ENCODE measurements at regions not wholly inside any gene's neighbourhood (a gene's known extent, or its start where the extent isn't known, plus 50 kb on each side); places are given as distances from the start of the nearest gene placed in this dataset.

- no peaks in the 10 kb centered on the region for H3K4me1 ChIP-seq (ENCODE audit: low read length)
- H4K20me1 ChIP-seq (ENCODE audit: insufficient read depth, low read depth, low read length), result no peaks in the 10 kb centered on the region
- H3K4me3 ChIP-seq (ENCODE audit: low read length), result no peak overlapping the region
- no peaks in the 10 kb centered on the region for H3K9me2 ChIP-seq (replicated peaks; ENCODE audit: insufficient read depth, low read length)
- H3K9me3 ChIP-seq (ENCODE audit: low read length), result no peaks in the 10 kb centered on the region
- no peaks in the 10 kb centered on the region for H3K36me3 ChIP-seq (ENCODE audit: insufficient read depth, low read length)
- no peak overlapping the region for H3K9ac ChIP-seq (ENCODE audit: low read length)
- DNase-seq, result no peak
- H3K27me3 ChIP-seq (ENCODE audit: low read length), result no peaks in the 10 kb centered on the region
- H3K27ac ChIP-seq (ENCODE audit: low read length), result no peak overlapping the region
- H3K4me2 ChIP-seq (ENCODE audit: low read depth, low read length, poor library complexity, severe bottlenecking), result no peak overlapping the region
- no peak overlapping the region for H2AFZ ChIP-seq (ENCODE audit: low read length)
- H3K79me2 ChIP-seq (ENCODE audit: low read length), result no peaks in the 10 kb centered on the region
These were observed 164.8 kb downstream of the IPMK start for GRCh38 chr10:58102897-58103296.

GRCh38 chr10:58101682-58102081, 166.0 kb downstream of the IPMK start:
- no peak overlapping the region for H3K4me3 ChIP-seq (ENCODE audit: low read length)
- DNase-seq, result no peak
- no peaks in the 10 kb centered on the region for H3K79me2 ChIP-seq (ENCODE audit: low read length)
- H3K4me2 ChIP-seq (ENCODE audit: low read depth, low read length, poor library complexity, severe bottlenecking), result no peak overlapping the region
- H3K4me1 ChIP-seq (ENCODE audit: low read length), result no peaks in the 10 kb centered on the region
- H3K9me3 ChIP-seq (ENCODE audit: low read length), result no peaks in the 10 kb centered on the region
- H3K27ac ChIP-seq (ENCODE audit: low read length), result no peak overlapping the region
- H3K27me3 ChIP-seq (ENCODE audit: low read length), result no peaks in the 10 kb centered on the region
- H3K9me2 ChIP-seq (replicated peaks; ENCODE audit: insufficient read depth, low read length), result no peaks in the 10 kb centered on the region
- no peak overlapping the region for H2AFZ ChIP-seq (ENCODE audit: low read length)
- no peak overlapping the region for H3K9ac ChIP-seq (ENCODE audit: low read length)
- no peaks in the 10 kb centered on the region for H3K36me3 ChIP-seq (ENCODE audit: insufficient read depth, low read length)
- H4K20me1 ChIP-seq (ENCODE audit: insufficient read depth, low read depth, low read length), result no peaks in the 10 kb centered on the region

GRCh38 chr10:58094985-58095718, 172.5 kb downstream of the IPMK start:
- Histone ChIP-seq H3K79me2 (ENCODE audit: low read length) (no peaks in the 10 kb centered on the region), H3K9ac (ENCODE audit: low read length) (no peak overlapping the region), H4K20me1 (ENCODE audit: insufficient read depth, low read depth, low read length) (no peaks in the 10 kb centered on the region), H3K4me2 (ENCODE audit: low read depth, low read length, poor library complexity, severe bottlenecking) (no peak overlapping the region), H3K9me3 (ENCODE audit: low read length) (no peaks in the 10 kb centered on the region), H3K9me2 (replicated peaks; ENCODE audit: insufficient read depth, low read length) (no peaks in the 10 kb centered on the region), H3K27me3 (ENCODE audit: low read length) (no peaks in the 10 kb centered on the region), H3K4me1 (ENCODE audit: low read length) (no peaks in the 10 kb centered on the region), H3K36me3 (ENCODE audit: insufficient read depth, low read length) (no peaks in the 10 kb centered on the region), H2AFZ (ENCODE audit: low read length) (no peak overlapping the region), H3K27ac (ENCODE audit: low read length) (no peak overlapping the region), H3K4me3 (ENCODE audit: low read length) (no peak overlapping the region)
- DNase-seq, result no peak

- no peak overlapping the region for H3K4me3 ChIP-seq (ENCODE audit: low read length)
- H3K36me3 ChIP-seq (ENCODE audit: insufficient read depth, low read length), result no peaks in the 10 kb centered on the region
- no peaks in the 10 kb centered on the region for H3K79me2 ChIP-seq (ENCODE audit: low read length)
- no peaks in the 10 kb centered on the region for H3K9me3 ChIP-seq (ENCODE audit: low read length)
- no peak for DNase-seq
- no peak overlapping the region for H3K4me2 ChIP-seq (ENCODE audit: low read depth, low read length, poor library complexity, severe bottlenecking)
- H3K27ac ChIP-seq (ENCODE audit: low read length), result no peak overlapping the region
- no peaks in the 10 kb centered on the region for H3K9me2 ChIP-seq (replicated peaks; ENCODE audit: insufficient read depth, low read length)
- no peaks in the 10 kb centered on the region for H4K20me1 ChIP-seq (ENCODE audit: insufficient read depth, low read depth, low read length)
- H3K9ac ChIP-seq (ENCODE audit: low read length), result no peak overlapping the region
- no peaks in the 10 kb centered on the region for H3K27me3 ChIP-seq (ENCODE audit: low read length)
- no peaks in the 10 kb centered on the region for H3K4me1 ChIP-seq (ENCODE audit: low read length)
- no peak overlapping the region for H2AFZ ChIP-seq (ENCODE audit: low read length)
These were observed 175.8 kb downstream of the IPMK start for GRCh38 chr10:58091886-58092285.

- Histone ChIP-seq H3K4me2 (ENCODE audit: low read depth, low read length, poor library complexity, severe bottlenecking) (no peak overlapping the region), H3K4me3 (ENCODE audit: low read length) (no peak overlapping the region), H3K9ac (ENCODE audit: low read length) (no peak overlapping the region), H3K79me2 (ENCODE audit: low read length) (no peaks in the 10 kb centered on the region), H2AFZ (ENCODE audit: low read length) (no peak overlapping the region), H3K27me3 (ENCODE audit: low read length) (no peaks in the 10 kb centered on the region), H3K27ac (ENCODE audit: low read length) (no peak overlapping the region), H3K9me3 (ENCODE audit: low read length) (no peaks in the 10 kb centered on the region), H3K4me1 (ENCODE audit: low read length) (no peaks in the 10 kb centered on the region), H4K20me1 (ENCODE audit: insufficient read depth, low read depth, low read length) (no peaks in the 10 kb centered on the region), H3K9me2 (replicated peaks; ENCODE audit: insufficient read depth, low read length) (no peaks in the 10 kb centered on the region), H3K36me3 (ENCODE audit: insufficient read depth, low read length) (no peaks in the 10 kb centered on the region)
- DNase-seq, result peak; percentile 9
These were observed 178.0 kb downstream of the IPMK start for GRCh38 chr10:58089739-58090138.

- DNase-seq, result no peak
- H3K4me3 ChIP-seq (ENCODE audit: low read length), result no peak overlapping the region
- H3K4me1 ChIP-seq (ENCODE audit: low read length), result no peaks in the 10 kb centered on the region
- H3K27me3 ChIP-seq (ENCODE audit: low read length), result no peaks in the 10 kb centered on the region
- H3K9me2 ChIP-seq (replicated peaks; ENCODE audit: insufficient read depth, low read length), result no peaks in the 10 kb centered on the region
- no peaks in the 10 kb centered on the region for H3K36me3 ChIP-seq (ENCODE audit: insufficient read depth, low read length)
- no peaks in the 10 kb centered on the region for H4K20me1 ChIP-seq (ENCODE audit: insufficient read depth, low read depth, low read length)
- H2AFZ ChIP-seq (ENCODE audit: low read length), result no peak overlapping the region
- no peak overlapping the region for H3K27ac ChIP-seq (ENCODE audit: low read length)
- H3K9me3 ChIP-seq (ENCODE audit: low read length), result no peaks in the 10 kb centered on the region
- H3K79me2 ChIP-seq (ENCODE audit: low read length), result no peaks in the 10 kb centered on the region
- H3K4me2 ChIP-seq (ENCODE audit: low read depth, low read length, poor library complexity, severe bottlenecking), result no peak overlapping the region
- no peak overlapping the region for H3K9ac ChIP-seq (ENCODE audit: low read length)
These were observed 179.8 kb downstream of the IPMK start for GRCh38 chr10:58087896-58088295.

GRCh38 chr10:58086763-58087150, 180.9 kb downstream of the IPMK start:
- Histone ChIP-seq H3K79me2 (ENCODE audit: low read length) (no peaks in the 10 kb centered on the region), H3K4me2 (ENCODE audit: low read depth, low read length, poor library complexity, severe bottlenecking) (no peak overlapping the region), H3K4me3 (ENCODE audit: low read length) (no peak overlapping the region), H2AFZ (ENCODE audit: low read length) (no peak overlapping the region), H4K20me1 (ENCODE audit: insufficient read depth, low read depth, low read length) (no peaks in the 10 kb centered on the region), H3K36me3 (ENCODE audit: insufficient read depth, low read length) (no peaks in the 10 kb centered on the region), H3K27ac (ENCODE audit: low read length) (no peak overlapping the region), H3K9ac (ENCODE audit: low read length) (no peak overlapping the region), H3K4me1 (ENCODE audit: low read length) (no peaks in the 10 kb centered on the region), H3K27me3 (ENCODE audit: low read length) (no peaks in the 10 kb centered on the region), H3K9me3 (ENCODE audit: low read length) (no peaks in the 10 kb centered on the region), H3K9me2 (replicated peaks; ENCODE audit: insufficient read depth, low read length) (no peaks in the 10 kb centered on the region)
- DNase-seq, result no peak

- H4K20me1 ChIP-seq (ENCODE audit: insufficient read depth, low read depth, low read length), result no peaks in the 10 kb centered on the region
- no peak overlapping the region for H3K4me2 ChIP-seq (ENCODE audit: low read depth, low read length, poor library complexity, severe bottlenecking)
- no peak overlapping the region for H3K9ac ChIP-seq (ENCODE audit: low read length)
- H3K9me2 ChIP-seq (replicated peaks; ENCODE audit: insufficient read depth, low read length), result no peaks in the 10 kb centered on the region
- H2AFZ ChIP-seq (ENCODE audit: low read length), result no peak overlapping the region
- no peaks in the 10 kb centered on the region for H3K27me3 ChIP-seq (ENCODE audit: low read length)
- no peaks in the 10 kb centered on the region for H3K4me1 ChIP-seq (ENCODE audit: low read length)
- DNase-seq, result no peak
- H3K4me3 ChIP-seq (ENCODE audit: low read length), result no peak overlapping the region
- no peaks in the 10 kb centered on the region for H3K36me3 ChIP-seq (ENCODE audit: insufficient read depth, low read length)
- H3K79me2 ChIP-seq (ENCODE audit: low read length), result no peaks in the 10 kb centered on the region
- H3K27ac ChIP-seq (ENCODE audit: low read length), result no peak overlapping the region
- H3K9me3 ChIP-seq (ENCODE audit: low read length), result no peaks in the 10 kb centered on the region
These were observed 181.4 kb downstream of the IPMK start for GRCh38 chr10:58086144-58086762.
